ENCODE measurements at regions not wholly inside any gene's neighbourhood (a gene's known extent, or its start where the extent isn't known, plus 50 kb on each side); places are given as distances from the start of the nearest gene placed in this dataset.

DNA sequence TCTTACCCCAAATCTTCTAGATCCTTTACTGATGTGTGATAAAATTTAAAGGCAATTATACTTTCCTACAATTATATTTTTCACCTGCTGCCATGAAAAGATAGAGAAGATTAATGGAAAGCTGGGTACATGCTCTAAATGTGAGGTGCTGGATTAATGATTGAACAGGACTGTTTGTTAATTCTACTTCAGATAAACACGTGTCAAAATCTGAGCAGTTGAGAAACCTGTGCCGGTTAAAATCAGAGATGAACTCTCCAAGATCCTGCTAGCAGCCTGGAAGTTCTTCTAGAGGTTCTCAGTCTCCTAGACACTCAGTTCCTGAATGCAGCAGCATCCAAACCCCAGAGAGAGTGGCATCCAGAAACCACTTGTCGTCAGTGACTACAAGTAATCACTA lies 69.2 kb downstream of the INHBA start:
- DNase-seq = no peak

DNA sequence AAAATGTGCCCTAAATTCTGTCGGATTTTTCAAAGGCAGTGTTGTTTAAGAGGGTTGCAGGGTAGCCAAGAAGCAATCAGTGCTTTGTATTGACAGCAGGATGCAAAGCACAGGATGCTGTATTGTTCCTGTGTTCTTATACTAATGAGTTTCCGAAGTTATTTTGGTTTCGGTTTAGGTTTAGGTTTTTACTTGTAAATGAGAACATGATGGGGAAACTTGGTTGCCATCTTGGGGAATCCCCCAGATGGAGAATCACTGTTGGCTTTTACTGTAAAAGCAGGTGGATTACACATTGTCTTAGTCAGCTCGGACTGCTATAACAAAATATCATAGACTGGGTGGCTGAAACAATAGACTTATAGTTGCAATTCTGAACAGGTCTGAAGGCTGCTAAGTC lies 72.1 kb downstream of the INHBA start:
- DNase-seq = no peak

DNA sequence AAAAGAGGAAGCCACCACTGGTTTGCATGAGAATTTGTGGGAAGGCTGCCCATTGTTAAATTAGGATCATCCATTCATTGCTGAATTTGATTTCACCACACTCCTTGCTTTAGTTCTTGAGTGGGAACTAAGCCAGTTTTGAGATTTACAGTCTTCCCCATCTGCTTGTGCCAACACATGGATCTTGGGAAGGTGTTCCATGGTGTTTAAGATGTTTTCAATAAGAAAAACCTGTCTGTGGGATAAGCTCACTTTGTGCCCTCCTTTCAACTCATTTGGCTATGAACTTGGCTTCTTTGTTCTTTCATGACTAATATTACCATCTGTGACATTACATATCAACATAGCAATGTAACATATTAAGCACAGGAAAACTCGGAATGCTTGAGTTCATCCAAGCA lies 73.2 kb downstream of the INHBA start:
- DNase-seq = no peak

DNA sequence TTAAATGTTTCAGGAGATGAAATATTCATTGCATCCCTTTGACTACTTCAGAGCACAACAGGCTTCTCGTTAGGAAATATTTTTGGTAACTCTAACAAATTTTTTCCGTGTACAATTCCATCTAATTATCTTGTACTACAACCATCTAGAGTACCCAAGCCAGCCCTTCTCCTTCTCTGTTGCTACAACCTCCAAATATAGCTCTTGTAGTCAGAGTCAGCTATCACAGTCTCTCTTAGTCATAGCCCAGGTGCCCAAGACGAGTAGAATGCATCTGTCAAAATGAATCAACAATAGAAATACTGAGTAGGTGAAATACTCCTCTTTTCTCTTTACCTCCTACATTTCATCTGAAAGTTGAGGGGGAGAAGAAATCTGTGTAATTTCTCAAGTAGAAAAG lies 74.0 kb downstream of the INHBA start:
- DNase-seq = no peak

DNA sequence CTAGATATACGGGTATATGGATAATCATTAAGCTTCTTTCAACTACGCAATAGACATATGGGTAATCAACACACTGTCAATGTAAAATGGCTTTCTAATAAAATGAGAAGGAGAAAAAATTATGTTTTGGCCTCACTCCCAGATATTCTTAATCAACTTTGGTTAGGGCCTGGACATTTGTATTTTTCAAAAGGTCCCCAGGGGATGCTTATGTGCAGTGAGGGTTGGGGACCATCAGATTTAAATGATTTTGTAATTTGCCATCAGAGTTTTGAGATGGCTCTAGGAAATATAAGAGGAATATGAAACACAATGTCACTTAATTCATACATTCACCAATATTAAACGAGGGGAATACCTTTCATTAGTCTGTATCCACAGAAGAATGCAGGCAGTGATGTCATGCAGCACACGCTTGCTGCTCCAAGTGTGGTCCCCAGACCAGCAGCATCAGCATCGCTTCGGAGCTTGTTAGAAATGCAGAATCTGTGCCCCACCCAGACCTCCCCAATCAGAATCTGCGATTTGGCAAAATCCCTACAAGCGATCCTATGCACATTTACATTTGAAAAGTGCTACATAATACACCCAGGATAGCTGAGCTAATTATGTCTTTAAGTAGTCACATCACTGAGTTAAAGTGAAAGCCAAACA lies 75.1 kb downstream of the INHBA start:
- no peak for DNase-seq

DNA sequence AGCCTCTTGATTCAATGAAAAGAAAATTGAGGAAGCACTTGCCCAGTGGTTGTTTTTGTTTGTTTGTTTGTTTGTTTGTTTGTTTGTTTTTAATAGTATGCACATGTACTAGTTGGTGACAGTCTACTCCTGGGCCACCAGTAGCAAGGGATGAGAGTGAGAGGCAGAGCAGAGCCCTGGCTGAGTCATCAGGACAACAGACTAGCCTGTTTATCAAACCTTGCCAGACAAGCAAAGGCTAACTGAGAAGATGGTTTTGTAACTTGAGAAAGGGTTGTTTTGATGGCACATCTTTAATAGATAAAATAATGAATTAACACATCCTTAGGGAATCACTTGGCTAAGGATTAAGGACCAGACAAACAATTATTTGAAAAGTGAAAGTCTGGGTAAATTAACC lies 78.1 kb downstream of the INHBA start:
- DNase-seq = no peak

DNA sequence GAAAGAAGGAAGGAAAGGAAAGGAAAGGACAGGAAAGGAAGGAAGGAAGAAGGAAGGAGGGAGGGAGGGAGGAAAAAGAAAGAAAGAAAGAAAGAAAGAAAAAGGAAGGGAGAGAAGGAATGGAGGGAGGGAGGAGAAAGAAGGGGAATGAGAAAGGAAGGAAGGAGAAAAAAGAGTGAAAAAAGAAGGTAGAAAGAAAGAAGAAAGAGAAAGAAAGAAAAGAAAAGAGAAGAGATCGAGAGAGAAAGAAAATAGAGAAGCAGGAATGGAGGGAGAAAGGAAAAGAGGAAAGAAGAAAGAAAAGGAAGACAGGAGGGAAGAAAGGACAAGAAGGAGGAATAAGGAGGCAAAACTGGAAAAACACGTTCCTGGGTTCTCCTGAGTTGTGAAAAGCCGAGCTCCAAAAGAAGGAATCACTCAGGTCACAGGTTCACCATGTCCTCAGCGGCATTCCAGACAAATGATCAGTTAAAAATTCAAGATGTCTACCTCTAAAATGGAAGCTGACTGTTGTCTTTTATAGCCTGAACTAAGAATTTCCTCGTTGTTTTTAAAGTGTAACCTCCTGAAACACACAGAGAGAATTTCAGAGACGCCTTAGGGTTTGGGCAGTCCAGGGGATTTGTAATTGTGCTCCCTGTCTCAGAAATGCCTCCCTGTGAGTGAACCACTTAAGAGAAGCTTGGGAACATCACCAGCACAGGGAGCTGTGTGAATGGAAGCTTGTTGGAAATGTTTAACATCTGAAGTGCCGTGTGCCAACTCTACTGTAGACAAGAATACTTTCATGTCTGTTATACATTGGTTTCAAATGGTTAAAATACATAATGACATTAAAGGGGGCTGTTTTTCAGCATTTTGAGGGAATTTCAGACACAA lies 80.7 kb downstream of the INHBA start:
- DNase-seq = no peak

DNA sequence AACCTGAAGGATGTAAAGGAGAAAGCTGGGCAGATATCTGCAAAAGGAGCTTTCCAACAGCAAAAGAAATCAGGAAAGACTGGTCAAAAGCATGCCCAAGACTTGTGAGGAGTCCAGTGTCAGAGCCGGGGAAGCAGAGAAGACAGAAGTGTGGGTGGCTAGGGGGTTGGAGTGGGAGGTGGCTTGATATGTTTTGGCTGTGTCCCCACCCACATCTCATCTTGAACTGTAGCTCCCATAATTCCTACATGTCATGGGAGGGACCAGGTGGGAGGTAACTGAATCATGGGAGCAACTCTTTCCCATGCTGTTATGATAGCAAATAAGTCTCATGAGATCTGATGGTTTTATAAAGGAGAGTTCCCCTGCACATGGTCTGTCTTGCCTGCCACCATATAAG lies 84.9 kb downstream of the INHBA start:
- no peak for DNase-seq

DNA sequence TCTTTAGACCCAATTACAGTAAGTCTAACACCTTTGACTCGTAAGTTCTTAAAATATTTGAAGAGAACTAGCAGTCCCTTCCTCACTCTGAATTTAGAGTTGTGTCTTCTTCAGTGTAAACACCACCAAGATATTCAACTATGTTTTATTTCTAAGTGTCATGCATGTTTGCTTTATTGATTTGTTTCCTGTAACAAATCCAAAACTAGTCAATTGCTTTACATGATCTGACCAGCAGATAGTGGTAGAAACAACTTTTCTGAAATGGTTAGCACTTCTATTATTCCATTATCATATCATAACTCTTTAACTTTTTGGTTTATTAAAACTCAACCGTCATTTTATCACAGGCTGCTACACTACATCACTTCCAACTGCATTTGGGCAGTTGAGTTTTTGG lies 90.1 kb downstream of the INHBA start:
- no peak for DNase-seq

DNA sequence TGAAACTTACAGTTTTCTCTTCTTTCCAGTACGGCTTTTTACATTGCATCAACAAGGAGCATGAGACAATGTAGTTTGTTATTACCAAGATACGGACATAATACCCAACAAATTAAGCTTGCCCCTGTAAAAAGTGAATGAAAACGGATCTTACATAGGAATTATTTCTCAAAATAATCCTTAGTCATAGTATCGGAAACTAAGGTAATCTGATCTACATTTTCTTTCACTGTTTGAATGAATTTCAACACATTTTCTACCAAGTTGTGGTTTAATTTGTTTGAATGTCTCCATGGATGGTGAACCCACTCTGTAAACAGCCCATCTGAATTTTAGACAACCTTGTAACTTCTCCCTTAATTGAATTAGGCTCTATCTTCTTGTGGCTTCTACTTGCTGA lies 90.5 kb downstream of the INHBA start:
- DNase-seq = no peak

DNA sequence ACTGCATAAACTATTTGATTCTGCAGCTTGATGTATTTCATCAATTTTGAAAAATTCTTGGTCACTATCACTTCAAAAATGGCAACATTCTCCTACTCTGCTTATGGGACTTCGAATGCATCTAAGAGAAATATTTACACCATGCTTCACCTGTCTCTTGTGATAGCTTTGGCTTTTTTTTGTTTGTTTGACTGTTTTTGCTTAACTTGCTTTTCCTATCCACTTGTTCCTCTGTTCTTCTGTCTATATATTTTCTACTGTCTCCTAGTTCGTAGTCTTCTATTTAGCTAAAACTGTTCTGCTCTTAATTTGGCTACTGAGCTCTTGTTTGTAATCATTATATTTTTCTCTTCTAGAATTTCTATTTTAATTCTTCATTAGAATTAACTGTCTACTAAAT lies 94.4 kb downstream of the INHBA start:
- DNase-seq = no peak

DNA sequence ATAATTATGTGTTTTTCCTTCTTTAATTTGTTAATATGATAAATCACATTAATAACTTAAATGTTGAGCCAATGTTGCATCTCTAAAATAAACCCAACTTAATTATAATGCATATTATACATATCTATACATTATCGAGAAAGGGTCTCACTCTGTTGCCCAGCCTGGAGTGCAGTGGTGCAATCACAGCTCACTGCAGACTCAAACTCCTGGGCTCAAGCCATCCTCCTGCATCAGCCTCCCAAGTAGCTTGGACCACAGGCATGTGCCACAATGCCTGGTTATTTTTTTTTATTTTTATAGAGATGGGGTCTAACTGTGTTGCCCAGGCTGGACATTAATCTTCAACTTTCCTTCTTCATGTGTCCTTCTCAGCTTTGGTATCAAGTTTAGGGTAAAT lies 98.9 kb downstream of the INHBA start:
- no peak for DNase-seq

DNA sequence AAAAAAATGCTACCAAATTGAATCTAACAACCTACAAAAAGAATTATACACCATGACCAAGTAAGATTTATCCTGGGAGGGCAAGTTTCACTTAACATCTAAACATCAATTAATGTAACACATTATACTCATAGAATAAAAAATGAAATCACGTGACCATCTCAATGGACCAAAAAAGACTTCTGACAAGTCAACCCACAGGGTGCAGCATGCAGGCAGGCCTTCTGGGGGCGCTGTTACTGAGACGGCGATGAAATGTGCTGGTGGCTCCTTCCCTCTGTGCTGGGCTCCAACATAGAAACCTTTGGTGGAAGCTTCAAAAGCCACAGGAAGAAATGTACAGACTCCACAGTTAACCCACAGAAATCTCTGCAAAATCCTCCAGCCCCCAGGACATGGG lies 103.1 kb downstream of the INHBA start:
- no peak for DNase-seq

DNA sequence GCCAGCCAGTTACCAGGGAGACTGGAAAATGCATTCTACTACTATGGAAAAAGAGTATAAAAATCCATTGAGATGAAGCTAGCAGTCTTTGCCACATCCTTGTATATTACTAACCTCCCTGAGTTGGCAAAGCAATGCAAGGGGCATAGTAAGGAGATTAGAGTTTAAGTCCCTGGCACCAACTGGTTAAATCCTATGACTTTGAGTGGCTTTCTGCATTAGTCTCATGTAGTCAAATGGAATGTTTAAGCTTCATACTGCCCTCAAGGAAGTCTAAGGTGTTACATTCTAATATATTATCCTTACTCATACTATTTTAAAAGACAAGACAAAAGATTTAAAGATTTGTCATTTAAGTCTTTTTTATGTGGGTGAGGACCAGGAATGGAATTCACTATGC lies 110.1 kb downstream of the INHBA start:
- DNase-seq = no peak

DNA sequence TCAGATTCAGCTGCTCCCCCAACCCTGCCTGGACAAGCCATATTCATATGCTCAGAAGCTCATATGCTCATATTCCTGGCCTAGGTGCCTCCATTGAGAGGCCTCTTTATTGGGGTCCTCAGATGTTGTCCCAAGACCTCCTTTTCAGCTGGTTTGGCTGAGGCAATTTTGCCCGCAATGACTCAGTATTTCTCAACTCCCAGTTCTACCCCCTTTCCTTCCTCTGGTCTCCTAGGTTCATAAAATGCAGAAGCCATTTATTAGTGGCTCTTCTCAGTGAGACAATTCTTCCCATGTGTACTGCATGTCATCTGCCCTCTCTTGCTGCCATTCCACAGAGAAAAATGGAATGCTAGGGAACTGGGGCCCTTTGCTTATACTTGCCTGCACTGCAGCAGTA lies 110.7 kb downstream of the INHBA start:
- no peak for DNase-seq

DNA sequence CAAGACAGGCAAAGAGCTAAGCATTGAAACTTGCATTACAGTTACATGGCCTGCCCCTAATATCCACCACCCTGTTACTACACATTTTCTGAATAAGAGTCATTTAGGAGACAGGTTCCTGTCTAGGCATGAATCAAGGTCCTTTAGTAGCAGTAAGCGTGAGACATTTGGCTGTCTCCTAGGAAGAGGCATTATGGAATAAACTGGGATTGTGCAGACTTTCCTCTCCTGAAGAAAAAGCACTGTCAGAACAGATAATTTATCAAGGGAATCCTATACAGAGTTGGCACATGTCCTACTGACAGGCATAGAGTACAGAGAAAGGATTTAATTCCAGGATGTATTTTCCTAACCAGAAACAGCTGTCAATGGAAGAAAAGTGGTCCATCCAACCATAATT lies 111.9 kb downstream of the INHBA start:
- no peak for DNase-seq

DNA sequence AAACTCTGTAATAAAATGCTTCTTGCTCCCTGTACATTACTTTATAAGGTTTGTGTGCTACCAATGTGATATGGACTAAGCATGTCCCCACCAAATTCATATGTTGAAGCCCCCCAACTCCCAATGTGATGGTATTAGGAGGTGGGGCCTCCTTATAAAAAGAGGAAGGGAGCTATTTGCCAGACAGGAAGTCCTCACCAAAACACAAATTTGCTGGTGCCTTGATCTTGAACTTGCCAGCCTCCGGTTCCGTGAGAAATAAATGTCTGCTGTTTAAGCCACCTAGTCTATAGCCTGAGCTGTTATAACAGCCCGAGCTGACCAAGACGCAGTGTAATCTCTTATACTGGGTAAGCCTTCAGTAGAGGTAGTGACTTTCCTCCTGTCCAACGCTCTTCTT lies 114.5 kb downstream of the INHBA start:
- DNase-seq = no peak

DNA sequence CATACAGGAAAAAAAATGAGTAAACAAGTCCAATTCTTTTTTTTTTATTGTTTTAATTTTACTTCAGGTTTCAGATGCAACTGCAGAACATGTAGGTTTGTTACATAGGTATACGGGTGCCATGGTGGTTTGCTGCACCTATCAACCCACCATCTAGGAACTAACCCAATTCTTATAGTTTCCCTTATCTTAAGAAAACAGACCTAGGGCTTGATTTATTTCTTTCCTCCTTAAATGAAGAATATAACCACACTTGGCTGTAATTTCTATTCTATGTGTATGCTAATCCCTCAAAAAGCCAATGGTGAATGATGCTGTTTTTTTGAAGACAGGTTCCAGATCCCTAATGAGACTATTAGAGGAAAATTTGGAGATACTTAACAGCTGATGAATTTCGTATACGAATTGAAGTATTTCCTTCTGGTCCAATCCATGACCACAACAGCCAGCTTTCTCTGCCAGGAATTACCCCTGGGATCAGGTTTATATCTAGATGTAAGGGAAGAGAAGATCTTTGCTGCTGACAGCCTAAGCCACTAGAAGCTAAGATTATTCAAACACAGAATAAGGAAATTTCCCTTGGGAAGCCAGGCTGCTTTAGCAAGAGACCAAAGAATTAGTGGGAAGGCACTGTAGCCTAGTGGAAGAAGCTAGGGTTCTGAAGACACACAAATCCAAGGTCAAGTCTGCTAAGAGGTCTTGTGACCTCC lies 115.8 kb downstream of the INHBA start:
- DNase-seq = no peak

DNA sequence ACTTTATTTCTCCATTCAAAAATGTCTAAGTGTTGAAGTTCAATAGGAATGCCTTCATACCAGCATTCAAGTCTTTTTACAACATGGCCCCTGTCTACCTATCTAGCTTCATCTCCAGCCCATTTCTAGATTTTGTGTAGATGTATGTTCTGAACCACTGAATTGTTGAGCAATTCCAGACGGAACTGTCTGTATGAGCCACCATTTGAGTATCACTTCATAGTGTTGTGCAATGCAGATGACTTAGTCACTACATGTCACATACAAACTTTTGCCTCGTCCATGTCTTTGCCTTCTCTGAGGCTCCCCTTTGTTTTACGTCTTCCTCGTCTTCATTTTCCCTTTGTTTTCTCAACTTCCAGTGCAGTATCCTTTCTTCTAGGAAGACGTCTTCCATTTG lies 118.1 kb downstream of the INHBA start:
- DNase-seq = no peak

DNA sequence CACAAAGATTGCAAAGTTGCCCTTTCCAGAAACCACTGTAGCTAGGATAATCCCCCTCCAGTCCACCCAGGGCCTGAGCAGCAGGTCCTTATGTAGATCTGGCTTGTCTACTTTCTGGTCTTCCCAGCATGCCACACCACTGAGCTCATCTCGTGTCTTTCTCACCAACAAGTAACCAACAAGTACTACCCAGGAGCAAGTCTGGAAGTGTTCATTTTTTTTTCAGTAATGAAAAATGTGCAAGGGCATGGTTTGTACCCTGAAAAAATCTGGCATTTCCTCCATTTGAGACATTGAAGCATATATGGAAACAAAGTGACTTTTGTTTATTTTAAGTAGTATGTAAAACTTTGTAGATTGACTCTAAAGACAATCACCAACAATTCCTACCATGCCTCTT lies 120.8 kb downstream of the INHBA start:
- DNase-seq = no peak

DNA sequence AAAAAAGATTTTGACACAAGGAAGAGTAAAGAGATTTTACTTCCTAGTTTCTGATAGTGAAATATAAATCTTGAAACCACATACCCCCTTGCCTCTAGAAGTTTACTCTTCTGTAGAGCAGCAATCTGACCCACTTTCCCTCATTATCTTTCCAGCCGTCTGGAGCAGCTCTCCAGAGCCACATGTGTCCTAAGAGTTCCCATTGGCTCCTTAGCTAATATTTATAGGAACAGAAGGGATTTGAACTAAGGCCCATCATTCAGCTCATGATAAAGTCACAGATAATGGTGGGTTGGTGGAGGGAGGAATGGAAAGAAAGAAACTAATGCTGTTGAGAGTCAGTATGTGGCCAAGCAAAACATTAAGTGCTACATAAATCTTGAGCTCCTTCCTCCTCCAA lies 121.8 kb downstream of the INHBA start:
- DNase-seq = no peak

DNA sequence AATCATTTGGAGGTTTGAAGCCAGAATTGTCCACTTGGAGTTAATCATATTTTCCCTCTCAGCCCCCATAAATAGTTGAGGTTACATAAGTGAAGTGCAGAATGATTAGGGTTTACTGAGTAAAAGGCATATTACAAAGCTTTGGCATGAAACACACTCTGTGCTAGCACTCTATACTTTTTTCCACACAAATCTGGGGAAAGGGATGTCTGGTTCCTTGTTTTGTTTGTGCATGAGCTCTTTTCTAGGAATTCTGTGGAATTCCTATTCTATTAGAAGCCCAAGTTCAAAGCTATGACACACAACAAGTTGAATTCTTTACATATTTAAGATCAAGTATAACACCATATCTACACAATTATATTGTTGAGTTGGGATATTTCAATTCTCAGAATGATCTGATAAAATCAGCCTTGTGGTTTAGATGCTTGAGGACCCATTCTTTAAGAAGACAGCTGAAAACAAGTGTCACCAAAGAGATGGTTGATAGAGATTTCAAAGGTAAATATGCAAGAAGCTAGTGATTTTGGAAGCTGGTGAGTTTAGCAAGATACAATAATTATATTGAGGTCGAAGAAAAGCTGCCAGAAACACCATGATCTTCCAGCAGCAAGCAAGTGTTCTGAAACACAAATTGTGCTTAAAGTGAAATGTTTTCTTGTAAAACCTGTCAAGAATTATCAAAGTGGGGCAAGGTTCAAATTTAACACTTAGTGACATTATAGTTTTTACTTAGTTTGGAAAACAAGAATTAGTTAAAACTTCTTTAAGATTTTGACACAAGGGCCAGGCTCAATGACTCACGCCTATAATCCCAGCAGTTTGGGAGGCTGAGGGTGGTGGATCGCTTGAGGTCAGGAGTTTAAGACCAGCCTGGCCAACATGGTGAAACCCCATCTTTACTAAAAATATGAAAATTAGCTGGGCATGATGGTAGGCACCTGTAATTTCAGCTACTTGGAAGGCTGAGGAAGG lies 122.6 kb downstream of the INHBA start:
- DNase-seq = no peak

DNA sequence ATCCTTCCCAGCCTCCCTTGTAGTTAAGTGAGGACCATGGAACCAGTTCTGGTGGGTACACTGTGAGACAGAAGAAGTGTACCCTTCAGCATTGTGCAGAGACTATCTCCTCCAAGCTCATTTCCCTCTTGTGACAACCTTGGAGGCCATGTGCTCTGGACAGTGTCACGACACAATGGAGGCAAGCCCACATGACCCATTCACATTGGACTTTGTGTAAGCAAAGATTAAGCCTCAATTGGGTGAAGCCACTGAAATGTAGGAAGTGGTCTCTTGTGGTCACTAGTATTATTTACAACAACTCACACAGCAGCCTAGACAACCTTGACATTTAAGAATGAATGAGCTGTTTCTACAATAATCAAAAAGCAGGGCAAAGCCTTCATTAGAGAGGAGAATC lies 124.2 kb downstream of the INHBA start:
- DNase-seq = no peak

All from COR-L47 (cell line).